H1 (cell line): ENCODE measurements at regions not wholly inside any gene's neighbourhood (a gene's known extent, or its start where the extent isn't known, plus 50 kb on each side); places are given as distances from the start of the nearest gene placed in this dataset.

Experiments
- CTCF ChIP-seq, 3 experiments: IDR thresholded peaks; 1 replicate in 2 of 3; 2 replicates in 1 of 3; pipeline versions ENCODE4 v1.5.1 to v1.6.1; 2011; ENCODE audit warnings: low read length in 3 of 3, mild to moderate bottlenecking in 3 of 3, inconsistent platforms in 2 of 3, low read depth in 1 of 3, moderate library complexity in 1 of 3; ENCODE audit not compliant: insufficient read depth in 1 of 3; ENCODE audit errors: control extremely low read depth in 1 of 3
- TF ChIP-seq, protein P1 (sequence below): IDR thresholded peaks from 2 replicates; pipeline ENCODE4 v1.6.1; 2011; ENCODE audit warnings: low read length, improper control_type of control experiment

- TF ChIP-seq CTCF (IDR thresholded peaks at IDR 0.05; ENCODE audit: control extremely low read depth in 1 of 3, insufficient read depth in 1 of 3, low read depth in 1 of 3, low read length in 3 of 3), result no peak
- TF ChIP-seq, protein P1, sequence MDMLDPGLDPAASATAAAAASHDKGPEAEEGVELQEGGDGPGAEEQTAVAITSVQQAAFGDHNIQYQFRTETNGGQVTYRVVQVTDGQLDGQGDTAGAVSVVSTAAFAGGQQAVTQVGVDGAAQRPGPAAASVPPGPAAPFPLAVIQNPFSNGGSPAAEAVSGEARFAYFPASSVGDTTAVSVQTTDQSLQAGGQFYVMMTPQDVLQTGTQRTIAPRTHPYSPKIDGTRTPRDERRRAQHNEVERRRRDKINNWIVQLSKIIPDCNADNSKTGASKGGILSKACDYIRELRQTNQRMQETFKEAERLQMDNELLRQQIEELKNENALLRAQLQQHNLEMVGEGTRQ, result no peak
Measured at GRCh38 chr22:48662476-48663135, 1165.1 kb downstream of the BRD1 start.
